GM12878 (cell line): ENCODE measurements at regions not wholly inside any gene's neighbourhood (a gene's known extent, or its start where the extent isn't known, plus 50 kb on each side); places are given as distances from the start of the nearest gene placed in this dataset.

Source experiments
- ATAC-seq: fragments of 200-7000 bp; cut with Tn5 transposase; 3 replicates; pipeline ENCODE4 v1.9.1; 2020; ENCODE audit warnings: mild to moderate bottlenecking, moderate library complexity
- BruUV-seq: library from RNA; stranded (reverse); fragments of 400-500 nt; replicated peaks from 2 replicates; lab custom pipeline; 2021; lab: Mats Ljungman, UMichigan
- CTCF ChIA-PET: fragments of 300-600 bp; sonication (Branson Sonifier 250); formaldehyde crosslinking; extraction: SDS; loops from one replicate; lab custom pipeline; 2021; ENCODE audit warnings: inconsistent platforms; lab: Yijun Ruan, JAX
- POLR2A ChIA-PET: fragments of 350-600 bp; formaldehyde crosslinking; extraction: SDS; loops from one replicate; lab custom pipeline; 2021; ENCODE audit warnings: inconsistent platforms; lab: Charles Lee
- RAD21 ChIA-PET: fragments of 300-600 bp; sonication (Branson Sonifier 250); formaldehyde crosslinking; loops from one replicate; lab custom pipeline; 2023; ENCODE audit warnings: antibody characterized with exemption; ENCODE audit not compliant: unreplicated experiment; lab: Charles Lee
- SMC1A ChIA-PET: fragments of 300-600 bp; sonication (Branson Sonifier 250); formaldehyde crosslinking; loops from one replicate; lab custom pipeline; 2023; ENCODE audit not compliant: unreplicated experiment, uncharacterized antibody; lab: Charles Lee
- DNase-seq: peaks from one replicate; pipeline ENCODE4 v3.0.0-alpha.2; 2011; ENCODE audit warnings: low read depth, low spot score
- FAIRE-seq: peaks from 3 replicates; lab custom pipeline; 2011; peaks lifted over from hg19 to GRCh38; lab: Jason Lieb, UNC
- H2AFZ ChIP-seq: 2 replicates; pipeline ENCODE4 v1.6.0; 2011; ENCODE audit warnings: low read depth, low read length, control low read depth; ENCODE audit not compliant: control insufficient read depth
- H3K27ac ChIP-seq: 2 replicates; pipeline ENCODE4 v1.5.1; 2011; ENCODE audit warnings: control low read depth; ENCODE audit not compliant: control insufficient read depth, insufficient read depth
- H3K27me3 ChIP-seq, 2 experiments: replicated peaks in 1 of 2; 2 replicates each; pipeline versions ENCODE4 v1.6.0 to v1.6.1; 2011; ENCODE audit warnings: low read length in 1 of 2; ENCODE audit not compliant: control insufficient read depth in 2 of 2, insufficient read depth in 2 of 2
- H3K36me3 ChIP-seq, 2 experiments: 2 replicates each; pipeline ENCODE4 v1.5.1; 2011; ENCODE audit warnings: low read length in 1 of 2; ENCODE audit not compliant: control insufficient read depth in 2 of 2, insufficient read depth in 2 of 2
- H3K4me1 ChIP-seq: 2 replicates; pipeline ENCODE4 v1.6.1; 2011; ENCODE audit warnings: mild to moderate bottlenecking, low read length, moderate library complexity, mixed read lengths; ENCODE audit not compliant: control insufficient read depth, insufficient read depth
- H3K4me2 ChIP-seq: 2 replicates; pipeline ENCODE4 v1.6.0; 2011; ENCODE audit warnings: control low read depth; ENCODE audit not compliant: control insufficient read depth, insufficient read depth
- H3K4me3 ChIP-seq: fragments of 200-600 bp; sonication (generic); 2 replicates; pipeline ENCODE4 v1.5.1; 2016
- H3K79me2 ChIP-seq: 2 replicates; pipeline ENCODE4 v1.6.0; 2011; ENCODE audit warnings: low read length; ENCODE audit not compliant: control insufficient read depth, insufficient read depth
- H3K9ac ChIP-seq: 2 replicates; pipeline ENCODE4 v1.8.0; 2011; ENCODE audit warnings: low read length, control low read depth, mixed read lengths; ENCODE audit not compliant: control insufficient read depth, insufficient read depth
- H3K9me3 ChIP-seq: replicated peaks from 3 replicates; pipeline ENCODE4 v1.5.1; 2011; ENCODE audit warnings: mild to moderate bottlenecking, low read length; ENCODE audit not compliant: control insufficient read depth, insufficient read depth
- H4K20me1 ChIP-seq: 2 replicates; pipeline ENCODE4 v1.6.0; 2011; ENCODE audit not compliant: control insufficient read depth, insufficient read depth
- ATF2 ChIP-seq: IDR thresholded peaks from 2 replicates; pipeline ENCODE4 v1.6.1; 2012; ENCODE audit warnings: low read length, inconsistent platforms
- BCL11A ChIP-seq: IDR thresholded peaks from 2 replicates; pipeline ENCODE4 v1.6.1; 2011; ENCODE audit warnings: low read depth, low read length
- BRCA1 ChIP-seq: IDR thresholded peaks from 2 replicates; pipeline ENCODE4 v1.6.1; 2011; ENCODE audit warnings: low read depth, low read length, improper control_type of control experiment
- E2F4 ChIP-seq: IDR thresholded peaks from 2 replicates; pipeline ENCODE4 v1.6.1; 2012; ENCODE audit warnings: low read depth, low read length, improper control_type of control experiment
- E2F8 ChIP-seq: fragments of 450-650 bp; IDR thresholded peaks from 2 replicates; pipeline ENCODE4 v1.6.1; 2018; ENCODE audit warnings: mild to moderate bottlenecking, low read depth, moderate library complexity; ENCODE audit not compliant: partially characterized antibody
- FOXK2 ChIP-seq: fragments of 450-650 bp; IDR thresholded peaks from 2 replicates; pipeline ENCODE4 v1.6.1; 2017; ENCODE audit warnings: mild to moderate bottlenecking, moderate library complexity
- HSF1 ChIP-seq: fragments of 150-350 bp; IDR thresholded peaks from 2 replicates; pipeline ENCODE4 v1.6.1; 2014; ENCODE audit warnings: mild to moderate bottlenecking, low read depth, low read length
- KAT2A ChIP-seq: conservative IDR thresholded peaks from 2 replicates; pipeline ENCODE4 v1.6.1; 2011; ENCODE audit warnings: low read depth, low read length; ENCODE audit not compliant: control insufficient read depth
- LARP7 ChIP-seq: fragments of 450-650 bp; IDR thresholded peaks from 2 replicates; pipeline ENCODE4 v1.6.1; 2017; ENCODE audit warnings: mild to moderate bottlenecking
- MLLT1 ChIP-seq: fragments of 450-650 bp; IDR thresholded peaks from 2 replicates; pipeline ENCODE4 v1.6.1; 2016; ENCODE audit warnings: mild to moderate bottlenecking
- MYB ChIP-seq: fragments of 150-350 bp; IDR thresholded peaks from 2 replicates; pipeline ENCODE4 v1.6.1; 2014; ENCODE audit warnings: mild to moderate bottlenecking, low read depth, low read length, borderline replicate concordance
- NR2C2 ChIP-seq: IDR thresholded peaks from 2 replicates; pipeline ENCODE4 v1.6.1; 2011; ENCODE audit warnings: borderline replicate concordance, low read depth; ENCODE audit not compliant: control insufficient read depth, insufficient read length
- RBBP5 ChIP-seq: fragments of 200-600 bp; sonication (generic); conservative IDR thresholded peaks from 2 replicates; pipeline ENCODE4 v1.6.1; 2016
- SMAD1 ChIP-seq: fragments of 450-650 bp; IDR thresholded peaks from 2 replicates; pipeline ENCODE4 v1.6.1; 2018; ENCODE audit warnings: mild to moderate bottlenecking, low read depth; ENCODE audit not compliant: partially characterized antibody
- SMARCA5 ChIP-seq: fragments of 450-650 bp; IDR thresholded peaks from 2 replicates; pipeline ENCODE4 v1.6.1; 2017; ENCODE audit warnings: mild to moderate bottlenecking
- SRF ChIP-seq, 2 experiments: IDR thresholded peaks; 2 replicates each; pipeline ENCODE4 v1.6.1; 2011; ENCODE audit warnings: low read depth in 2 of 2, low read length in 2 of 2, mild to moderate bottlenecking in 1 of 2, moderate library complexity in 1 of 2
- TCF12 ChIP-seq: IDR thresholded peaks from 2 replicates; pipeline ENCODE4 v1.6.1; 2011; ENCODE audit warnings: low read depth, mild to moderate bottlenecking, low read length
- WGBS: methylation state at CpG from one replicate; pipeline ENCODE4 v1.1.6; 2016; ENCODE audit warnings: low lambda C conversion rate; ENCODE audit not compliant: insufficient replicate concordance, insufficient coverage; ENCODE audit errors: missing lambda C conversion rate; 5-methylcytosine and 5-hydroxymethylcytosine counted together
- in situ Hi-C: fragments of 300-500 bp; cut with MboI; formaldehyde crosslinking; loops from 9 replicates; pipeline ENCODE4 v1.14.3; 2018; ENCODE audit warnings: mixed read lengths
- intact Hi-C: fragments of 100-400 bp; cut with micrococcal nuclease; formaldehyde crosslinking; loops from one replicate; pipeline ENCODE4 v1.14.2; 2022; ENCODE audit not compliant: unreplicated experiment

- H3K4me3 ChIP-seq = no peak overlapping the region
- ChIA-PET CTCF (no interaction called here), RAD21 (interaction anchor here (0.8 kb wide), 1 partner anchor 104 kb away, joined by 3 read pairs; no protein-coding TSS in a partner anchor), SMC1A (interaction anchor here (0.7 kb wide), 1 partner anchor 105 kb away, joined by 3 read pairs; no protein-coding TSS in a partner anchor), POLR2A (no interaction called here)
- H4K20me1 ChIP-seq = no peaks in the 10 kb centered on the region
- FAIRE-seq = no peak
- 14% methylated on average over 2 of the region's 2 CpGs for whole genome bisulfite sequencing
- H3K4me2 ChIP-seq = no peak overlapping the region
- no peak overlapping the region for H2AFZ ChIP-seq
- H3K27ac ChIP-seq = no peak overlapping the region
- no peak for ATAC-seq
- no peaks in the 10 kb centered on the region for H3K36me3 ChIP-seq
- no peak overlapping the region for H3K9ac ChIP-seq
- no TSS peak for BruUV-seq
- no peaks in the 10 kb centered on the region for H3K79me2 ChIP-seq
- H3K4me1 ChIP-seq = no peaks in the 10 kb centered on the region
- no peaks in the 10 kb centered on the region for H3K27me3 ChIP-seq
- no peaks in the 10 kb centered on the region for H3K9me3 ChIP-seq
- intact Hi-C loops (no loop called here), in situ Hi-C loops (no loop called here)
- no peak for DNase-seq
- TF ChIP-seq FOXK2 = no peak
- no peak for TF ChIP-seq HSF1
- no peak for TF ChIP-seq KAT2A
- no peak for TF ChIP-seq E2F4
- no peak for TF ChIP-seq SRF (IDR thresholded peaks at IDR 0.05; ENCODE audit: low read depth in 2 of 2, low read length in 2 of 2)
- no peak for TF ChIP-seq ATF2
- no peak for TF ChIP-seq SMAD1
- no peak for TF ChIP-seq RBBP5
- no peak for TF ChIP-seq BRCA1
- TF ChIP-seq BCL11A = no peak
- no peak for TF ChIP-seq NR2C2
- TF ChIP-seq TCF12 = no peak
- no peak for TF ChIP-seq MYB
- no peak for TF ChIP-seq MLLT1
- no peak for TF ChIP-seq SMARCA5
- TF ChIP-seq E2F8 = no peak
- no peak for TF ChIP-seq LARP7
These were observed 297.6 kb downstream of the TMX3 start for GRCh38 chr18:68417166-68417799.
